KMS-11 (cell line): ENCODE measurements at regions not wholly inside any gene's neighbourhood (a gene's known extent, or its start where the extent isn't known, plus 50 kb on each side); places are given as distances from the start of the nearest gene placed in this dataset.

Experiments used
- H2AFZ ChIP-seq: fragments of 200-600 bp; sonication (generic); 2 replicates; pipeline ENCODE4 v1.6.1; 2016; ENCODE audit warnings: antibody characterized with exemption, mixed run types, low read depth
- H3K27ac ChIP-seq: fragments of 200-600 bp; sonication (generic); 2 replicates; pipeline ENCODE4 v1.6.1; 2016; ENCODE audit warnings: mild to moderate bottlenecking, mixed run types
- H3K27me3 ChIP-seq: fragments of 200-600 bp; sonication (generic); 2 replicates; pipeline ENCODE4 v1.6.1; 2017; ENCODE audit warnings: mild to moderate bottlenecking, low read depth, mixed run types, moderate library complexity; ENCODE audit not compliant: insufficient read depth
- H3K36me3 ChIP-seq: fragments of 200-600 bp; sonication (generic); 2 replicates; pipeline ENCODE4 v1.6.1; 2017; ENCODE audit warnings: mild to moderate bottlenecking, mixed run types; ENCODE audit not compliant: insufficient read depth
- H3K4me1 ChIP-seq: fragments of 200-600 bp; sonication (generic); 2 replicates; pipeline ENCODE4 v1.6.1; 2016; ENCODE audit warnings: mild to moderate bottlenecking, low read depth, mixed run types; ENCODE audit not compliant: poor library complexity, severe bottlenecking
- H3K4me2 ChIP-seq: fragments of 200-600 bp; sonication (generic); 2 replicates; pipeline ENCODE4 v1.7.0; 2016; ENCODE audit warnings: mild to moderate bottlenecking, mixed run types
- H3K4me3 ChIP-seq: fragments of 200-600 bp; sonication (generic); IDR thresholded peaks from 2 replicates; pipeline ENCODE4 v1.6.1; 2017; ENCODE audit warnings: low read depth, low read length, mixed read lengths; ENCODE audit not compliant: insufficient read depth
- H3K79me2 ChIP-seq: fragments of 200-600 bp; sonication (generic); 2 replicates; pipeline ENCODE4 v1.6.1; 2016; ENCODE audit warnings: low read depth, mixed run types; ENCODE audit not compliant: insufficient read depth
- H3K9ac ChIP-seq: fragments of 200-600 bp; sonication (generic); 2 replicates; pipeline ENCODE4 v1.6.1; 2016; ENCODE audit warnings: mild to moderate bottlenecking, mixed run types
- H4K20me1 ChIP-seq: fragments of 200-600 bp; sonication (generic); 2 replicates; pipeline ENCODE4 v1.6.1; 2016; ENCODE audit warnings: mild to moderate bottlenecking, mixed run types; ENCODE audit not compliant: insufficient read depth
- CTCF ChIP-seq: fragments of 200-600 bp; sonication (generic); conservative IDR thresholded peaks from 2 replicates; pipeline ENCODE4 v1.6.1; 2017; ENCODE audit warnings: low read depth, mild to moderate bottlenecking, antibody characterized with exemption, low read length, moderate library complexity, mixed read lengths

- H3K79me2 ChIP-seq: no peaks in the 10 kb centered on the region
- no peak overlapping the region for H2AFZ ChIP-seq
- no peaks in the 10 kb centered on the region for H4K20me1 ChIP-seq
- TF ChIP-seq CTCF: no peak
- no peaks in the 10 kb centered on the region for H3K27me3 ChIP-seq
- no peak overlapping the region for H3K9ac ChIP-seq
- H3K4me1 ChIP-seq: peaks cover 11% of the 10 kb centered on the region
- H3K4me3 ChIP-seq: no peak overlapping the region
- H3K27ac ChIP-seq: no peak overlapping the region
- H3K36me3 ChIP-seq: no peaks in the 10 kb centered on the region
- H3K4me2 ChIP-seq: peak overlapping the region; percentile 42; the same call in 1 of the 2 replicates
Measured at GRCh38 chr13:54953786-54954185, 1925.2 kb downstream of the OLFM4 start.

GRCh38 chr13:54958781-54959180 lies 1930.2 kb downstream of the OLFM4 start:
- Histone ChIP-seq H4K20me1 (no peaks in the 10 kb centered on the region), H3K79me2 (no peaks in the 10 kb centered on the region), H3K27ac (no peak overlapping the region), H3K36me3 (no peaks in the 10 kb centered on the region), H3K4me3 (no peak overlapping the region), H3K4me1 (peaks cover 4% of the 10 kb centered on the region), H3K4me2 (no peak overlapping the region), H3K9ac (no peak overlapping the region), H3K27me3 (no peaks in the 10 kb centered on the region), H2AFZ (no peak overlapping the region)
- TF ChIP-seq CTCF: no peak

- no peak for TF ChIP-seq CTCF
- no peak overlapping the region for H3K9ac ChIP-seq
- H3K79me2 ChIP-seq: no peaks in the 10 kb centered on the region
- no peak overlapping the region for H2AFZ ChIP-seq
- no peak overlapping the region for H3K4me2 ChIP-seq
- no peak overlapping the region for H3K4me3 ChIP-seq
- no peaks in the 10 kb centered on the region for H4K20me1 ChIP-seq
- no peaks in the 10 kb centered on the region for H3K36me3 ChIP-seq
- H3K4me1 ChIP-seq: no peaks in the 10 kb centered on the region
- no peaks in the 10 kb centered on the region for H3K27me3 ChIP-seq
- H3K27ac ChIP-seq: no peak overlapping the region
Measured at GRCh38 chr13:54965881-54966280, 1937.3 kb downstream of the OLFM4 start.

- H3K27me3 ChIP-seq: no peaks in the 10 kb centered on the region
- no peak overlapping the region for H2AFZ ChIP-seq
- TF ChIP-seq CTCF: no peak
Measured at GRCh38 chr13:54972838-54973237, 1944.2 kb downstream of the OLFM4 start.

GRCh38 chr13:54975676-54976075 lies 1947.1 kb downstream of the OLFM4 start:
- no peak overlapping the region for H3K9ac ChIP-seq
- no peaks in the 10 kb centered on the region for H3K79me2 ChIP-seq
- no peak overlapping the region for H3K4me3 ChIP-seq
- no peak overlapping the region for H3K4me2 ChIP-seq
- H3K27me3 ChIP-seq: no peaks in the 10 kb centered on the region
- H4K20me1 ChIP-seq: no peaks in the 10 kb centered on the region
- H3K4me1 ChIP-seq: peaks cover 16% of the 10 kb centered on the region
- no peak for TF ChIP-seq CTCF
- H2AFZ ChIP-seq: no peak overlapping the region
- H3K36me3 ChIP-seq: no peaks in the 10 kb centered on the region
- no peak overlapping the region for H3K27ac ChIP-seq

More at GRCh38 chr13:54972838-54973237, 1944.2 kb downstream of the OLFM4 start:
- Histone ChIP-seq H3K9ac (no peak overlapping the region), H3K4me1 (no peaks in the 10 kb centered on the region), H3K27ac (no peak overlapping the region), H3K4me2 (no peak overlapping the region), H3K79me2 (no peaks in the 10 kb centered on the region), H3K4me3 (no peak overlapping the region), H3K36me3 (no peaks in the 10 kb centered on the region), H4K20me1 (no peaks in the 10 kb centered on the region)
